Stimulated activated memory B cell treated with anti-CD40 and anti-IgM and Interleukin-4, amounts not matched to agents 10 μg/mL and 1 μg/mL and 100 μg/mL, for 72 hours (primary cell): ENCODE measurements at regions not wholly inside any gene's neighbourhood (a gene's known extent, or its start where the extent isn't known, plus 50 kb on each side); places are given as distances from the start of the nearest gene placed in this dataset.
A peak's percentile ranks its signal among the peaks of the same experiment; 100 is the strongest.

Experiments used
- ATAC-seq: fragments of 150-1000 bp; cut with Tn5 transposase; 2 replicates; pipeline ENCODE4 v1.10.0; 2021
- H3K27ac Mint-ChIP-seq: one replicate; pipeline ENCODE4 v1.8.0; 2022; ENCODE audit warnings: mild to moderate bottlenecking, mixed read lengths
- H3K27me3 Mint-ChIP-seq: one replicate; pipeline ENCODE4 v1.8.0; 2022; ENCODE audit warnings: mixed read lengths
- H3K36me3 Mint-ChIP-seq: one replicate; pipeline ENCODE4 v1.8.0; 2022; ENCODE audit warnings: mixed read lengths
- H3K4me1 Mint-ChIP-seq: one replicate; pipeline ENCODE4 v1.8.0; 2022; ENCODE audit warnings: mixed read lengths
- H3K4me3 Mint-ChIP-seq: one replicate; pipeline ENCODE4 v1.8.0; 2022; ENCODE audit warnings: mild to moderate bottlenecking, moderate library complexity, mixed read lengths
- H3K9me3 Mint-ChIP-seq: one replicate; pipeline ENCODE4 v1.8.0; 2022; ENCODE audit warnings: mixed read lengths

DNA sequence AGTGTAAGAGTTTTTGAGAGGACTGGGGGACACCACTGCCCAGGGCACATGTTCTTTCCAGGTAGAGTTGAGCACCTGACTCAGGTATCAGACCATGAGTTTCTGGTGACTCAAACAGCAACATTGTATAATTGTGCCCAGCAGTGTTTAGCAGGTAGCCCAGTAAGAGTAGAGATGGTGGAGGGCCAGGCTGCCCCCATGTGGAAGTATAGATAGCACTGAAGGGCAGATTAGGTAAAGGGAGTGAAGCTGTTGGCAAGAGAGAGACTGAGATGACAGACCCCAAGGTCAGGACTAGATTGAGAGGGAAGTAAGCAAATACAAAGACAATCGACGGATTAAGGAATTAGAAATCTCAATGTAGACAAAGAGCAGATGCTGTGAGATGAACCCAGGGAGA, 74.6 kb downstream of the TRIM42 start:
- Mint-ChIP-seq H3K36me3 (no peaks in the 10 kb centered on the region), H3K9me3 (no peaks in the 10 kb centered on the region), H3K27ac (no peak overlapping the region), H3K4me1 (no peaks in the 10 kb centered on the region), H3K4me3 (no peak overlapping the region), H3K27me3 (peaks cover 10% of the 10 kb centered on the region)
- ATAC-seq = no peak

DNA sequence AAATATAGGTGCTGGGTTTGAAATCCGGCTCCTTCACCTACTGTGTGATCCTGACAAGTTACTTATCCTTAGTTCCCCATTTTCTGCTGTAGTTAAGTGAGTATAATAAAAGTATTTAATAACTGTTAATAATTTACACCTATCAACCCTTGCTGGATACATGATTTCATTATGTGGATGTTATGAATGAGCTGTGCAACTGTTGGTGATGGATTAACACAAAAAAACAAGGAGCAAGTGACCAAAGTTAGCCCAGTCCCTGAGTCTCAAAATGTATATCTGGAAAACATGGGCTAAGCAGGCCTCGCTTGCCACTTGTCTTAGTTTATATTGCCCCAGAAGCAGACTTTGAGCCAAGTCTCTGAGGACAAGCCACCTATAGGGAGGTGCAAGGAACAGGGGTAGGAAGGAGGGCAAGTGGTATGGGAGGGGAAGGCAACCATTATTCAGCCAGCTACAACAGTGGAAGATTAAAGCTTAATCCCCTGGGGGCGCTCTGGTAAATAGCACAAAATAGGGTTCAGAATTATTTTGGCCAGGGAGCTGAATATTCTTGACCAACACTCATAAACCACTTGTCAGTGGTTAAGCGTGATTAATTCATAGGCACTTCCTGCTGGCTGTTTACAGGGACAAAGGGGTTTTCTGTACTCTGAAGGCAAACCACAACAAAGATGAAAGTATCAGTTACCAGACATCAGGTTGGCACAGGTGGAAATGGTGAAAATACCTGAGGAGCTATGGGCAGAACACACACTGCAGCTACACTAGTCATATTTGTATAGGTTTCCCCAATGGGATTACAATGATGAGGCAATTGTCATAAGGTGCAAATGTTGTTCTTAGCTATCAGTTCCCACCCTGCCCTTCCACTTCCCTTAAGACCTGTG, 76.2 kb downstream of the TRIM42 start:
- Mint-ChIP-seq H3K27me3 (peaks cover 9% of the 10 kb centered on the region), H3K27ac (no peak overlapping the region), H3K36me3 (no peaks in the 10 kb centered on the region), H3K4me1 (no peaks in the 10 kb centered on the region), H3K4me3 (no peak overlapping the region), H3K9me3 (no peaks in the 10 kb centered on the region)
- no peak for ATAC-seq

GRCh38 chr3:140754936-140755335, 77.1 kb downstream of the TRIM42 start:
- Mint-ChIP-seq H3K36me3 (no peaks in the 10 kb centered on the region), H3K4me3 (no peak overlapping the region), H3K4me1 (no peaks in the 10 kb centered on the region), H3K27ac (no peak overlapping the region), H3K27me3 (peaks cover 9% of the 10 kb centered on the region), H3K9me3 (no peaks in the 10 kb centered on the region)
- no peak for ATAC-seq

DNA sequence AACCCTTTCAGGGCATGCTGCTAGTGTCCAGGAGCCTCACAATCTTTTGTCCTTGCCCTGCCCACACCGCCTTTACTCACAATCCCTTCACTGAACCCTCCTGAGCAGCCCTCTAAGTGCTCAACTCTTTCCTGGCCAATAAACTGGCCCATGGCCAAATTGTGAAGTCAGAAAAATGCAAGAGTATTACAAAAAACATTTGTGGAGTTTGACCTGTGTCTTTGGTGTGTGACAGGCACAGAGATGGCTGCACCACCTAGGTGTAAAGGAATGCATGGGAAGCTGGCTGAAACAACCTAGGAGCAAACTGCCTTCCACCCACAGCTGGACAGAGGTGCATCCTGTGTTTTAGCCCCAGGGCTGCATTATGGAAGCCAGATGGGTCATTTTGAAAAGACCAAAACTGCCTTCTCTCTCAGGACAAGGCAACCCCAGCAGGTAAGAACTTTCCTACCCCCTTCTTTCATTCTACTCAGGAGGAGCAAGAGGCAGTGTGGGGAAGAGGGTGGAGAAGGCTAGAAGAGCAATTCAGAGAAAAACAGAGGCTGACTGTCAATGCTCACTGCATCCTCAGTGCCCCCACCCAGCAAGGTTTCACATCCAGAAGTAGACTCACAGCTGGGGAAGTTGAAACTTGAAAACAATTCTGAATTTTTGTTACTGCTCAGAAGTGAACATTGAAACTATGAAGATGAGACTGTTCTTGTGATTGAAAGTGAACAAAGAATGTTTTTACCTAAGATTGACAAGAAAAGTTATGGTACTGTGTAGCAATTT, 78.6 kb downstream of the TRIM42 start:
- Mint-ChIP-seq H3K36me3 (no peaks in the 10 kb centered on the region), H3K27me3 (peaks cover 9% of the 10 kb centered on the region), H3K9me3 (no peaks in the 10 kb centered on the region), H3K27ac (no peak overlapping the region), H3K4me3 (no peak overlapping the region), H3K4me1 (no peaks in the 10 kb centered on the region)
- ATAC-seq = peak; percentile 31

DNA sequence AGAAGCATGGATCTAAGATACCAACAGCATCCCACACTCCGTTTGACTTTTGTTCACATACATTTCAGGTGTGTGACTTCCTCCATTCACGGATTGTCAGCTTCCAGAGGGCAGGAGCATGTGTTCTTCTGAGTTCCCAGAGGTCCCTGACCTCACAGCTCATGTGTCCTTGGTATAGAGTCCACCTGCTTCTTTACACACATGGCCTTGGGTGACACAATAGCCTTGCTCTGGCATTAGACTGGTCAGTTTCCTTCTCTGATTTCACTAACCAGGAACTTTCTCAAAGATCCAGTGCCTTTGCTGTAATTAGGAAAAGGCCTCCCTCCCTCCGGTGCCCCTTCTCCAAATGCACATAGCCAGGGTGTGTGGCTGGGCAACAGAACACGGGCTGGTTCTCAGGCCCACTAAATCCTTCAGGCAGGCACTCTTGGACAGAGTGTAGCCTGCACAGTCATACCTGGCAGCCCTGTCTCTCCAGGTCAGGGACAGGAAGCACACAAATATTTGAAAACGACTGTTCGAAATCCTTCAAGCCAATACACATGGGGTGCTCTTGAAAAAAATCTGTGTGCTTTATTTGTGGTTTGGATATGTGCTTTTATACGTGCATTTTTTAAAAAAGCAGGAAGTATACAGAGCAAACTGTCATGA, 81.1 kb downstream of the TRIM42 start:
- Mint-ChIP-seq H3K4me1 (no peaks in the 10 kb centered on the region), H3K4me3 (no peak overlapping the region), H3K27me3 (no peaks in the 10 kb centered on the region), H3K36me3 (no peaks in the 10 kb centered on the region), H3K27ac (no peak overlapping the region), H3K9me3 (peaks cover 5% of the 10 kb centered on the region)
- no peak for ATAC-seq

DNA sequence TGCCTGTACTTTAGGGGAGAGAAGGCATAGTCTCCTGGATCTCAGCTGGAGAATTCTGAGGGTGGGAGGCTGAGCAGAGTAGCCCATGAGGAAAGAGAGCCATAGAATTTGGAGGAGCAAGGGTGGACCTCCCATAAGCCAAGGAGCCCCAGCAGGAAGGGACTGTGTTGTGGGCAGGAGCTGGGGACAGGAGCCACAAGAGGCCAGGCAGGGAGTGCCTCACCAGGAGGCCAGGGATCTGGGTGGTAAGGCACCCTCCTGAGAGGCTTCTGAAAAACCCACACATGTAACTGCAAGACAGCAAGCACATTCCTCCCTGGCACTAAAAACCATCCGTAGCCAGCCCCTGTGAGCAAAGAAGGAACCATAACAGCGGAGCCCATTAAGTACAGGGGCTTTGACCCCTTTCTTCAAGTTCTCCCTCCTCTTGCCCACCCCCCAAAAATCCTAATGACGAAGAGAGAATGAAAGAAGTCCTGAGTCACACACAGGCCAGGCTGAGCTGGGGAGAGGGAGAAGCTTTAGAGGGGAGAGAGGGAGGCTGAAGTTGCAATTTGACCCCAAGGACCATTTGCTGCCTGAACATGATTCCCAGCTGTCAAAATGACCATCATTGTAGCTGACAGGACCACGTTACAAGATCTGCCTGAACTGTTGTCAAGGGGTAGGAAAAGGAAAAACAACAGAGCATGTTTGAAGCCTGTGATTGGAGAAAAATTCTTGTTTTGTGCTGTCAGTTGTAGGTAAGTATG, 82.6 kb downstream of the TRIM42 start:
- H3K4me3 Mint-ChIP-seq = no peak overlapping the region
- peaks cover 5% of the 10 kb centered on the region for H3K9me3 Mint-ChIP-seq
- H3K27me3 Mint-ChIP-seq = no peaks in the 10 kb centered on the region
- no peaks in the 10 kb centered on the region for H3K36me3 Mint-ChIP-seq
- H3K4me1 Mint-ChIP-seq = no peaks in the 10 kb centered on the region
- no peak overlapping the region for H3K27ac Mint-ChIP-seq
- ATAC-seq = no peak

- Mint-ChIP-seq H3K4me1 (no peaks in the 10 kb centered on the region), H3K27me3 (no peaks in the 10 kb centered on the region), H3K27ac (no peak overlapping the region), H3K36me3 (no peaks in the 10 kb centered on the region), H3K9me3 (peaks cover 5% of the 10 kb centered on the region), H3K4me3 (no peak overlapping the region)
- ATAC-seq = no peak
These were observed 83.3 kb downstream of the TRIM42 start for GRCh38 chr3:140761076-140761639.

- H3K9me3 Mint-ChIP-seq = peaks cover 5% of the 10 kb centered on the region
- no peaks in the 10 kb centered on the region for H3K27me3 Mint-ChIP-seq
- H3K4me1 Mint-ChIP-seq = no peaks in the 10 kb centered on the region
- ATAC-seq = no peak
- no peaks in the 10 kb centered on the region for H3K36me3 Mint-ChIP-seq
- H3K27ac Mint-ChIP-seq = no peak overlapping the region
- no peak overlapping the region for H3K4me3 Mint-ChIP-seq
These were observed 84.9 kb downstream of the TRIM42 start for GRCh38 chr3:140762746-140763145.

- H3K4me3 Mint-ChIP-seq = no peak overlapping the region
- H3K4me1 Mint-ChIP-seq = no peaks in the 10 kb centered on the region
- no peaks in the 10 kb centered on the region for H3K27me3 Mint-ChIP-seq
- no peak overlapping the region for H3K27ac Mint-ChIP-seq
- H3K9me3 Mint-ChIP-seq = peaks cover 5% of the 10 kb centered on the region
- H3K36me3 Mint-ChIP-seq = no peaks in the 10 kb centered on the region
- ATAC-seq = no peak
These were observed 85.7 kb downstream of the TRIM42 start for GRCh38 chr3:140763532-140763931.

DNA sequence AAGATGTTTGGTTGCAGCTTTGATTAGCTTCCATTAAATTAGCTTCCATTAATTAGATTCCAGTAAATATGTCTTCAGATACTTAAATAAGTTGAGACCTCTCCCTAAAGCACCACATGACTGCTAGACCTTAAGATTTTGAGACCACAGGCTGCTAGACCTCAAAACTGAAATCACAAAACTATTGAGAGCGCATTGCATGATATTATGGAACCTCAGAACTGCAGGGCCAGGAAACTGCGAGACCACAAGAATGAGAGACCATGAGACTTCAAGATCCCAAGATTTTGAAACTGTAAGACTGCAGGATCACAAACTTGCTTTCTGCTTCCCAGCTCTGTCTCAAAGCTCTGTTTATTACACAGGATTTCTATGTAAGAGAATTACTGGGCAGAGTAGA, 87.4 kb downstream of the TRIM42 start:
- H3K27ac Mint-ChIP-seq = no peak overlapping the region
- no peaks in the 10 kb centered on the region for H3K4me1 Mint-ChIP-seq
- H3K27me3 Mint-ChIP-seq = no peaks in the 10 kb centered on the region
- peaks cover 5% of the 10 kb centered on the region for H3K9me3 Mint-ChIP-seq
- no peak overlapping the region for H3K4me3 Mint-ChIP-seq
- no peak for ATAC-seq
- H3K36me3 Mint-ChIP-seq = no peaks in the 10 kb centered on the region

DNA sequence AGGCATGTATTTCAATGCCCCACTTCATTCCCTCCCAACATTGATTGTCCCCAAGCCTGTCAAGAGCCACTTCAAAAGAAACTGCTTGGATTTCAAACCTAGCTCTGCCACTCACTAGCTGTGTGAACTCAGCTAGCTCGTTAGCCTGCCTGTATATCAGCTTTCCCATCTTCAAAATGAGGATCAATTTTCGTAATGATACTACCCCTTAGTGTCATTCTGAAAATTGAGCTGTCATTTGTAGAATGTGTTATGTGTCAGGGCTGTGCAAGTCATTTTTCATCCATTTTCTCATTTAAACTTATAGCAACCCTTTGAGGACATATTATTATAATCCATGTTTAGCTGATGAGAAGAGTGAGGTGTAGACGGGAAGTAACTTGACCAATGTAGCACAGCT, 88.6 kb downstream of the TRIM42 start:
- Mint-ChIP-seq H3K4me1 (no peaks in the 10 kb centered on the region), H3K9me3 (peaks cover 5% of the 10 kb centered on the region), H3K36me3 (no peaks in the 10 kb centered on the region), H3K27me3 (peaks cover under 1% of the 10 kb centered on the region), H3K27ac (no peak overlapping the region), H3K4me3 (no peak overlapping the region)
- no peak for ATAC-seq

DNA sequence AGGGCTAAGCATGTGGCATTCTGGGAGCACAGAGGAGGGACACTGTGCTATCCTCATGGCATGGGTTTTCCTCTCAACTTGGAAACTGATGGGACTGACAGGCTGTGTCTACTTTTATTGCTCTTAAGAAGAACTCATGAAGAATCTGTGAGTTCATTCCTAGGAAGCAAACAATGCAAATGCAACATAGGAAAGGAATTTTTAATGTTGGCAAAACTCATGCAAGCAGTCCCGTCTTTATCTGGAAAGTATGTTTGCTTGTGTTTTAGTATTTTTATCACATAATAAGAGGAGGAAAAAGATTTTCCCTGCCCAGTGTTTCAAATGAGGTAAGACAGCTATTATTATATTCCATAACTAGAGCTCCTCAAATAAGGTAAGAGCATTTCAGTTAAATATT, 89.7 kb downstream of the TRIM42 start:
- Mint-ChIP-seq H3K36me3 (no peaks in the 10 kb centered on the region), H3K4me3 (no peak overlapping the region), H3K27ac (no peak overlapping the region), H3K4me1 (no peaks in the 10 kb centered on the region), H3K27me3 (peaks cover 8% of the 10 kb centered on the region), H3K9me3 (no peaks in the 10 kb centered on the region)
- no peak for ATAC-seq

DNA sequence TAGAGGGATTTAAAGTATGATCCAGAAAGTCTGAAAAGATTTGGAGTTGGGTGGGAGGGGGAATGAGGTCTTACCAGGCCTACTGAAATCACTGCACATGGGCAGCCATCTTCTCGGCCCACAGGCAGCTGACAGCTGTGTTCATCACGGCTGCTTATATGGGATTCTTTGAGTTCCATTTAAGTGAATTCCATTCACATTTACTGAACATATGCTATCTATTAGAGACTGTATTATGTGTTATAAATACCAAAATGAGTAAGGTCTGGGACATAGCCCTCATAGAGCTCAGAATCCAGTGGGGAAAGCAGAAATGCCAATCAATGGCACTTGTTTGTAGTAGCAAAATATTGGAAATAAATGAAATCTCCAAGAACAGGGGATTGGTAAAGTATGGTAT, 91.1 kb downstream of the TRIM42 start:
- peaks cover 8% of the 10 kb centered on the region for H3K27me3 Mint-ChIP-seq
- H3K4me1 Mint-ChIP-seq = no peaks in the 10 kb centered on the region
- ATAC-seq = no peak
- no peak overlapping the region for H3K4me3 Mint-ChIP-seq
- no peak overlapping the region for H3K27ac Mint-ChIP-seq
- H3K36me3 Mint-ChIP-seq = no peaks in the 10 kb centered on the region
- H3K9me3 Mint-ChIP-seq = no peaks in the 10 kb centered on the region

DNA sequence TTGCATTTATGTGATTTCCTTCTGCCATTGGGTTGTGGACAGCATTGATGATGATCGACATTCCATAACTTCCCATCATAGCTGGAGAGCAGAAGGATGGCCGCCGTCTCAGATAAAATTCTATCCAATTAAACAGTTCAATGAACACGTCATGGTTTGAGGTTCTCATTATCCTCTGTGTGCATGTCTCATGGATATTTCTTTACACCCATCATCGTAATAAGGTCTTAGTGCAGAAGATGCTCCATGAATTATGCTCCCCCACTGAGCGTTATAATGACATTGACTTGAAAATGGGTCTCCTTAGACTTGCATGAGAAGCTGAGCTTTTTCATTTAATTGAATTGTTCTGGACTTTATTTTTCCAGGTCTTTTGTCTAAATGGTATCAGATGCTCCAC, 92.1 kb downstream of the TRIM42 start:
- no peaks in the 10 kb centered on the region for H3K4me1 Mint-ChIP-seq
- H3K36me3 Mint-ChIP-seq = no peaks in the 10 kb centered on the region
- no peak overlapping the region for H3K27ac Mint-ChIP-seq
- ATAC-seq = no peak
- H3K27me3 Mint-ChIP-seq = peaks cover 8% of the 10 kb centered on the region
- peaks cover 3% of the 10 kb centered on the region for H3K9me3 Mint-ChIP-seq
- H3K4me3 Mint-ChIP-seq = no peak overlapping the region
